ENCODE measurements at regions not wholly inside any gene's neighbourhood (a gene's known extent, or its start where the extent isn't known, plus 50 kb on each side); places are given as distances from the start of the nearest gene placed in this dataset.
"Not testable (repeated sequence)": the region's sequence is repeated elsewhere in the genome, so short reads cannot be mapped to it uniquely, and the experiment has no call there.

DNA sequence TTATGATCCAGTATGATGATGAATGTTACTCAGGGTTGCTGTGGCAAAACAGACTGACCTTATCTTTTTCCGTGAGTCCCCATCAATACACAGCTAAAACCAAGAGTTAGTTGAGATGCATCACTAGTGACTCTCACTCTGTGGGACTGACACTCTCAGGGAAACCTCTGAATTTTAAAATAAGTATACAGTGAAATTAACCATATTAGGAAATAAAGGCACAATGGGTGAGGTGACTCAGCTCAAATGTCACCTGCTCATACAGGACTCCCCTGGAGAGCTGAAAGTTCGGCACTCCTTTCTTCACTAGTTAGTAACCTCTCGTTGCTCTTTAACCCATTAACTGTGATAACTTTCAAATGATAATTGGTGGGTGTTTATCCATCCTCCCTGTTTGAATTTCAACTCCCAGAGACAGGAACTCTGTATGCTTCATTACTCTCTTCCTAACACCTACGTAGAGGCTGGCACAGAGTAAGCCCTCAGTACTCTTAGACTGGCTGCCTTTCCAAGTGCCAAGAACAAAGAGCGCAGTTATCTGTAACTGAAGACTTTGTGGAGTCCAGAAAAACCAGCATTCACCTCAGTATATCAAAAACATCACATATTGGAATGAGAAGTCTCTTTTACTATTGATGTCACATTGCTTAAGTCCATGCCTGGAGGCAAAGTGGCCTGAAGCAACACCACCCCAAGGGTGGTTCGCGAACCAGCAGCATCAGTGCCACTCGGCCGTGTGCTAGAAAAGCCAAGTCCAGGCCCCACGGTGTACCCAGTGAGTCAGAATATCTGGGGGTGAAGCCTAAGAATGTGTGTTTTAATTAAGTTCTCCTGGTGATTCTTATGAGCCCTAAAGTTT lies 91.1 kb downstream of the NIBAN1 start:
- no peak for DNase-seq

DNA sequence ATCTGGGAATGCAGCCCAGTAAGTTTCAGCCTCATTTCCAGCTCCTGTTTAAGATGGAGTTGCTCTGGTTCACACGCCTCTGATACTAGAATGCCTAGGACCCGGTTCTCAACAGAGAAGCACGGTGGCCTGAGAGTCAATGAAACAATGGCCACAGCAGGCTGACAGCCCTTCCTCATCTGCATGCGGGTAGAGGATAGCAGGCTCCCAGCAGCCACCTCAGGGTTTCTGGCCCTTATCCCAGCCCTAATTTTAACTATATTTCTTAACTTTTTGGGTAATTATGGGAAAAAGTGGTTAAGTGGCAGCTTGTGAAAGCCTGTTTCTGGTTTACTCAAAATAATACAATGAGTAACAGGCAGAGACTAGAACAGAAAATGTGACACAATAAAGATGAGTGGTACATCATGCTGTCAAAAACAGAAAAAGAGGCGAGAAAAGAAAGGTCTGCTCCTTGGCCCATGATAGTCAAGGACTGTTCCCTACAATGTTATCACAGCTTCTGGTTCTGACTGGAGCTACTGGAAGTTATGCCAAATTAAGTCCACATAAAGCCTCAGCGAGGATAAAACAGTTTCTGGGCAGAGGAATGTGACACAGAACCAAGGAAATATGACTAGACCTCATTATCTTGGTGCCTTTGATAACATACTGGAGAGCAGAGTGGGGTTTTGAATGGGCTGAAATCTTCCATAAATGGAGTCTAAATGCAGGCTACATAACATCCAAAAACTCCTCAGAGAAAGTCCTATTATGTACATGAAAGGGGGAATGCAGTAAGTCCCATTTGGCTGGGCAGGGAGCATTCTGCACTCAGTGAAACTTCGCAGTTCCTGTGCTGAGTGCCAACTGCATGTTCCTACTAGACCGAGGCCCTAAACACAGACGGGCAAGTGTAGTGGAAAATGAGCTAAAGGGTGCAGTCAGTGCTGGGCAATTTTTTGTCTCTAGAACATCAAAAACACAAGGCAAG lies 92.1 kb downstream of the NIBAN1 start:
- no peak for DNase-seq

DNA sequence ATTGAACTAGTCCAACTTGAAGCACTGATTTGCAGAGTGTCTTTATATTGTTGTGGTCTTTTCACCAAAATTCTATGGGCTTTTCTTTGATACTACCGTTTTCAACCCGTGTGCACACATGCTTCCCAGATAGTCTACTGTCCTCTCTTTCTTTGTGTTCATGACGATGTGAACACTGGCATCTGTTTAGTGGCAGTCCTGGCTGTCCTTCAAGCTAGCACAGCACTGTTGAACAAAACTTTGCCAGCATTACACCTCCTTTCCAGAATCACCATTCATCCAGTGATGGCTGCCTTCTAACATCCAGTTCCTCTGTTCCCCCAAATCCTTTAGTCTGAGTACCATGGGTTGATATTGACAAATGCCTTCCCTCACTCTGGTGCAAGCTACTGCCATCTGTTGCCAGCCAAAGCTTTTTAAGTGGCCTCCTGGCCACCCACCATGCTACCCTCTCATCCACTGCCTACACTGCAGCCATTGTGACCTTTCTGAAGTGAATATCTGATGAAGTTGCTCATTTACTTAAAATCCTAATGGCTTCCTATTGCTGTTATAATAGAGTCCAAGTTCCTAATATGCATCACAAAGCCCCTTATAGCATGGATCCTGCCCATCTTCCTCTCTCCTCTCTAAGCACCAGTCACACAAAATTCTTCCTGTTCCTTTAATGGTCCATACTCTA lies 94.3 kb downstream of the NIBAN1 start:
- no peak for DNase-seq

- DNase-seq: no peak
Measured at GRCh38 chr1:184878602-184879001, 95.7 kb downstream of the NIBAN1 start.

DNA sequence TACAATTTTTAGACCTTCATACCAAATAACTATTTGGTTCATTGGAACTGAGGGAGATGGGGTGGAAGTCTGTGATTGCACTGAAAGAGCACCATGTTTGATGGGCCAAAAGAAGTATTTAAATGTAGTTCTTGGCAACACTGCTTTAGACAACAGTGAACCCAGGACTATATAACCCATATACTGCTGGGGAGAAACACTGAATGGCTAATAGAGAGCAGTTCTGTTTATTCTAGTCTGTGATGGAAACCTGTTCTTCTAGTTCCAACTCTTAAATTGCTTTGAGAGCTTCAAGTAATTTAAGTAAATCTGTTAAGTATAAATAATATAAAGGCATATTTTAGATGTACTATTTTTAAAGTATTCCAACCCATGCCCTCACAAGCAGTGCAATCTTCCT lies 96.3 kb downstream of the NIBAN1 start:
- no peak for DNase-seq

- not testable (repeated sequence) for DNase-seq
Measured at GRCh38 chr1:184876015-184876414, 98.3 kb downstream of the NIBAN1 start.

GRCh38 chr1:184875218-184875617 lies 99.1 kb downstream of the NIBAN1 start:
- no peak for DNase-seq

GRCh38 chr1:184870319-184870718 lies 104.0 kb downstream of the NIBAN1 start:
- no peak for DNase-seq

GRCh38 chr1:184867866-184868689 lies 106.2 kb downstream of the NIBAN1 start:
- DNase-seq: no peak

DNA sequence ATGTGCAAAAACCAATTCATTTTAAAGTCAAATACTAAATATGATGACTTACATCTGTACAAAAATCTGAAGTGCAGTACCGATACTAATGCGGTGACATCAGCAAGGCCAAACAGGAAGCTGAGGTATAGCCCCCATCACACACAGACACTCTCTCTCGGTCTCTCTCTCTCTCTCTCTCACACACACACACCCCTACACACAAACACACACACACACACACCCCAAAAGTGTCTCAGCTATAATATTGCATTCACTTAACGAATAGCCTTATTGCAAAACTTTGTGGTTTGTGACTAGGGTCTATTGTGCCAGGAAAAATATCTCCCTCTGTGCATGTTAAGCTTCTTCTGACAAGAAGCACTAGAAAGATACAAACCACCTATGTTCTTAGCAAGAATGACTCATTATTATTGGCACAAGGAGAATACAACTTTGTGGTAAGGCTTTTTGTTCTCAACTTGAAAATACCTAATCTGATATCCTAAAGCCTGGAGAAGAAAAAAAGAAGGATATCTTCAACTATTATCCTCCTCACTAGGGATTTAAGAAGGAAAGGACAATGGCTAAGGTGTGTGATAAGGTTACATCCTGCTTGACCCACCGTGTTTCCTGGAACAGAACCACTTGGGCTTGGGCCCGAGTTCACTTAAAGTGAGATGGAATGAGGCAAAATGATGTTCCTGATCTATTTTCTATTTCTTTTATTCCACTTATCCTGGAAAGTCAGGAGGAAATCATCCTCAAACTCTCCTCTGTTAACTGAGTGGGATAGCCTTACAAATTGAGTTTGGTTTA lies 107.1 kb downstream of the NIBAN1 start:
- DNase-seq: no peak

- no peak for DNase-seq
Measured at GRCh38 chr1:184866586-184866985, 107.7 kb downstream of the NIBAN1 start.

GRCh38 chr1:184865831-184866230 lies 108.5 kb downstream of the NIBAN1 start:
- DNase-seq: no peak

DNA sequence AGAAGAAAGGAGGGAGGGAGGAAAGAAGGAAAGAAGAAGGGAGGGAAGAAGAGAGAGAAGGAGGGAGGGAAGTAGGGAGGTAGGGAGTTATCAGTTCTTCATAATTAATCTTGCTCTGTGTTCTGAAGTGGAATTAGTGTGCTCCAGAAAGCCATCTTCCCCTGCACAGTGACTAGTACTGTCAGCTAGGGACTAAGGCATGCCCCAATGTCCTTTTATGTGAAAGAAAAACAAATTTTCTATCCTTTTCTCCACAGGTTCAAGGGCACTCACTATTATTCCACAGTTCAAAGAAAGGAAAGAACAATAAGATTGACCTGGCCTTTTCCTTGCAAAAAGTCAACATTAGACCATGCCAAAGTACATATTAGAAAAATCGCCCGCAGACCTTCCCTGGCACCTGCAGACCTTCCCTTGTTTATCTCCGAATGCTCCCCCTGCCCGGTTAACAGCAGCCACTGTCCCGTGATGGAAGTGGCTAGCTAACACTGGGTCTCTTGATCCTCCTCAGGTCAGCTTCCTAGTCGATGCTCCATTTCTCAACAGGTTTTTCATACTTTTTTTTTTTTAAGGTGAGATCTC lies 107.2 kb upstream of the EDEM3 start:
- no peak for DNase-seq

- DNase-seq: no peak
Measured at GRCh38 chr1:184860985-184861754, 106.5 kb upstream of the EDEM3 start.

DNA sequence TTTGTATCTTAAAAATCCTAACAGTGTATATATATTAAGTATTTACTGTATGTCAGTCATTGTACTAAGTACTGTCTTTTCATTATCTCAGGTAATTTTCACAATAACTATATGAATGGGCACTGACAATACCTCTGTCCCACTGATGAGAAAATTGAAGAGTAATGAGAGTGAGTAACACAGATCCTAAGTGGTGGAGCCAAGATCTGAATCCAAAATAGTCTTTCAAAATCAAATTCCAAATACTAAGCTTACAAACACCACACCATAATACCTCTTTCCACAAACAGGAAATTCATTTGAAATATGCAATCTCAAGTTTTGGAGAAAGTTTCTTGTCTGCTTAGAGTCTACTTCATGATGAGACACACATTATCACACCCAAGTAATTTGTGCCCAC lies 105.9 kb upstream of the EDEM3 start:
- no peak for DNase-seq

DNA sequence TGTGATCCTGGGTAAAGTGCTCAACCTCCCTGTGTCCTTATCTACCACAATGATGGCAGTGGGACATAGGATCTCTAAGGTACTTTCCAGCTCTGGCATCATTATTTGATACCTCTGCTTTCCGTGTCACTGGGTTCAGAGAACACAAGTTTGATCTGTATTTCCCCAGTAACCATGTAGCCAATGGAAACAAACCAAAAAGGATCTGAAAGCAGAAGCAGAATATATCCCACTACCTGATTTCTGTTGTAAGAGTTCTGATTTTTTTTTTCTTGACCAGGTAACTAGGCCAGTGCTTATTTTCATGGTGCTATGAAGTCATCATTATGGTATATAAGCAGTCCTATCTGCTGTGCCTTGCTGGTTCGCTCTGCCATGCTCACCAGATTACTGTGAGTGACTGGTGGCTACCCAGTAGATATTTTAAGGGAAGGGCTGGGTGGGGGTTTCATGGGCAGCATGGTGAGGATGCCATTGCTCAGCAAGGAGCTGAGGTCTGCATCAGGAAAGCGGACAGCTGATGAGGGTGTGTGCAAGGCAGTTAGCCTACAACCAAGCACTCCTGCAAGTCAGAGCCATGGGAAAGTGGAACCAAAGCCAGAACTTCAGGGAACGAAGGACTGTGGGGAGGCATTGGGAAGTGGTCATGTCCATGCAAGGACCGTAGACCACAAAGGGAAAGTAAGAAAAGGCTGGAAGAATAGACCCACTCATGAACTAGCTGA lies 104.9 kb upstream of the EDEM3 start:
- no peak for DNase-seq

GRCh38 chr1:184858288-184858687 lies 103.6 kb upstream of the EDEM3 start:
- no peak for DNase-seq

GRCh38 chr1:184854496-184855140 lies 100.0 kb upstream of the EDEM3 start:
- no peak for DNase-seq

DNA sequence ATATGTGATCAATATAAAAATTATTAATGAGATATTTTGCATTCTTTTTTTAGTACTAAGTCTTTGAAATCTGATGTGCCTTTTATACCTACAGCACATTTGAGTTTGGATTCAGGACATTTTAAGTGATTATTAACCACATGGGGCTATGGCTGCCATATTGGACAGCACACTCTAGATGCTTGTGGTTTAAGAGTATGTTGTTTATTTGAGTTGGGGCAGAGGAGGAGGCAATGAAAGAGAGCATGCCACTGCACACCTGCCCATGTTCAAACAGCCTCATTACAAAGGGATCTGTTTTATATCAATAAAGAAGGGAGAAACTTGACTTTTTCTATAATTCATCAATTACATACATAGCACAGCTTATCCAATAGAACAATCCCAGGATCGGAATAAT lies 99.4 kb upstream of the EDEM3 start:
- DNase-seq: no peak

Measured in SHP77 treated with DMSO at 0.1 percent for 48 hours (cell line).